ENCODE measurements at regions not wholly inside any gene's neighbourhood (a gene's known extent, or its start where the extent isn't known, plus 50 kb on each side); places are given as distances from the start of the nearest gene placed in this dataset.

- no peak for DNase-seq
Measured at GRCh38 chr13:62629618-62630017, 1214.0 kb upstream of the PCDH20 start.

- no peak for DNase-seq
Measured at GRCh38 chr13:62627226-62627625, 1211.6 kb upstream of the PCDH20 start.

GRCh38 chr13:62626771-62627170, 1211.1 kb upstream of the PCDH20 start:
- no peak for DNase-seq

GRCh38 chr13:62625214-62625881, 1209.7 kb upstream of the PCDH20 start:
- DNase-seq: no peak

GRCh38 chr13:62613819-62614218, 1198.2 kb upstream of the PCDH20 start:
- DNase-seq: no peak

GRCh38 chr13:62611343-62611742, 1195.7 kb upstream of the PCDH20 start:
- no peak for DNase-seq

- DNase-seq: no peak
Measured at GRCh38 chr13:62598708-62599107, 1183.1 kb upstream of the PCDH20 start.

GRCh38 chr13:62595976-62596375, 1180.3 kb upstream of the PCDH20 start:
- no peak for DNase-seq

GRCh38 chr13:62593804-62594203, 1178.2 kb upstream of the PCDH20 start:
- no peak for DNase-seq

GRCh38 chr13:62583466-62583865, 1167.8 kb upstream of the PCDH20 start:
- DNase-seq: no peak

GRCh38 chr13:62578402-62578801, 1162.8 kb upstream of the PCDH20 start:
- DNase-seq: no peak

- no peak for DNase-seq
Measured at GRCh38 chr13:62564770-62565169, 1149.1 kb upstream of the PCDH20 start.

- no peak for DNase-seq
Measured at GRCh38 chr13:62563251-62563650, 1147.6 kb upstream of the PCDH20 start.

GRCh38 chr13:62556978-62557377, 1141.3 kb upstream of the PCDH20 start:
- DNase-seq: no peak

- DNase-seq: no peak
Measured at GRCh38 chr13:62551588-62551987, 1135.9 kb upstream of the PCDH20 start.

GRCh38 chr13:62544928-62545327, 1129.3 kb upstream of the PCDH20 start:
- DNase-seq: no peak

GRCh38 chr13:62537593-62537992, 1121.9 kb upstream of the PCDH20 start:
- no peak for DNase-seq

- no peak for DNase-seq
Measured at GRCh38 chr13:62525652-62526051, 1110.0 kb upstream of the PCDH20 start.

GRCh38 chr13:62524498-62524897, 1108.8 kb upstream of the PCDH20 start:
- no peak for DNase-seq

GRCh38 chr13:62524061-62524460, 1108.4 kb upstream of the PCDH20 start:
- DNase-seq: no peak

GRCh38 chr13:62512194-62513141, 1096.8 kb upstream of the PCDH20 start:
- DNase-seq: peak in 24 of 56 donors; percentile 0 to 41 (median 4)

GRCh38 chr13:62510906-62511655, 1095.4 kb upstream of the PCDH20 start:
- no peak for DNase-seq

Measured in amygdala (tissue), 56 donors.